ENCODE measurements at regions not wholly inside any gene's neighbourhood (a gene's known extent, or its start where the extent isn't known, plus 50 kb on each side); places are given as distances from the start of the nearest gene placed in this dataset.

DNA sequence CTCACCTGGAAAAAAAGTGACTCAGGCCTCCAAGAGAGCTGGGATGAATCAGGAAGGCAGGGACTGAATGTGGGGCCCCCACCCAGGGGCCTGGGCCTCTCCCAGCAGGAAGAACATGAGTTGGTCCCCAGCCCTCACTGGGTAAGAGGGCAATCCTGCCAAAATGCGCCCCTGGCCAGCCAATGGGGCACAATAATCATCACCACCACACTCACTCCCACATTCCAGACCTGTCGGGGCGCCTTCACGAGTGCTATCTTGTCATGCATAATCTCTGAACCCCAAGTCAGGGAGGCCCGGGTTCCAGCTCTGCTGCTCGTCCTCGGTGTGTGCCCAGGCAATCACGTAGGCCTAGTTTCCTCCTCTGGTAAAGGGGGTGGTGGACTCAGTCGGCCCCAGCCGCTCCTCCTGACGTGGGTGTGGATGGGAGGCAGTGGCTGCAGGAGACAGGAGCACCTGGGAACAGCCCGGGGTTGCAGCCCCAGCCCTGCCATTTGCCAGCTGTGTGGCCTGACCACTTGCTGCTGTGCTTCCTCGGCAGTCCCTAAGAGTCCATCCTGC lies 115.1 kb downstream of the CYP26B1 start:
- H2BK120ac ChIP-seq (replicated peaks; ENCODE audit: low read depth, low read length): no peak overlapping the region
- no peaks in the 10 kb centered on the region for H3K9me3 ChIP-seq (ENCODE audit: insufficient read depth in 2 of 2, low read depth in 1 of 2, low read length in 1 of 2)
- DNase-seq (ENCODE audit: low read depth in 1 of 2, low spot score in 2 of 2) (peak in 1 of 2 experiments; percentile 40), FAIRE-seq (no peak)
- no peak overlapping the region for H3K4me3 ChIP-seq (ENCODE audit: extremely low read depth in 1 of 4, insufficient read depth in 2 of 4, low read depth in 3 of 4, low read length in 4 of 4)
- H3K79me2 ChIP-seq (ENCODE audit: control insufficient read depth in 1 of 2, insufficient read depth in 2 of 2, low read length in 2 of 2): no peaks in the 10 kb centered on the region
- no peaks in the 10 kb centered on the region for H3K23me2 ChIP-seq (ENCODE audit: low read depth, low read length)
- no peak overlapping the region for H2AK5ac ChIP-seq (ENCODE audit: low read depth, low read length)
- no peak overlapping the region for H2BK15ac ChIP-seq (ENCODE audit: low read length)
- CTCF ChIA-PET (ENCODE audit: partially characterized antibody): interaction anchor here (0.7 to 1.0 kb wide), 2 partner anchors 118 to 119 kb away, joined by 3 read pairs; no protein-coding TSS in a partner anchor
- H4K8ac ChIP-seq (ENCODE audit: extremely low read depth, insufficient read depth, low read length): no peak overlapping the region; the same call in 1 of the 2 replicates
- H3K4me2 ChIP-seq (ENCODE audit: insufficient read depth in 1 of 2, low read depth in 2 of 2, low read length in 2 of 2): no peak overlapping the region
- H3K4me1 ChIP-seq (replicated peaks in 1 of 4; ENCODE audit: control insufficient read depth in 3 of 4, insufficient read depth in 4 of 4, low read length in 3 of 4): peaks cover 0 to 3% (median 0%) of the 10 kb centered on the region in 4 experiments; a peak in 2 of 7 replicates
- no peaks in the 10 kb centered on the region for H3K36me3 ChIP-seq (ENCODE audit: control insufficient read depth in 2 of 4, insufficient read depth in 4 of 4, low read length in 3 of 4)
- POLR2A ChIA-PET (ENCODE audit: partially characterized antibody): interaction anchor here (0.7 kb wide), 1 partner anchor 476 kb away, joined by 3 read pairs; no protein-coding TSS in a partner anchor
- no peaks in the 10 kb centered on the region for H3K79me1 ChIP-seq (ENCODE audit: low read depth, low read length)
- WGBS, 2 experiments (ENCODE audit: extremely low coverage in 1 of 2, insufficient coverage in 1 of 2, insufficient read length in 1 of 2, insufficient replicate concordance in 2 of 2, low coverage in 1 of 2, low lambda C conversion rate in 2 of 2, missing lambda C conversion rate in 1 of 2): 98% methylated on average over 13 of the region's 13 CpGs; no CpG with 5 or more reads in 1 of the 2 experiments
- no peaks in the 10 kb centered on the region for H4K20me1 ChIP-seq (replicated peaks in 1 of 2; ENCODE audit: control insufficient read depth in 1 of 2, insufficient read depth in 2 of 2, low read length in 2 of 2)
- H4K91ac ChIP-seq (replicated peaks; ENCODE audit: insufficient read length, low read length): no peak overlapping the region
- no peak overlapping the region for H3K9ac ChIP-seq (replicated peaks in 1 of 4; ENCODE audit: extremely low read depth in 1 of 4, low read depth in 3 of 4, low read length in 3 of 4)
- H3K27me3 ChIP-seq (replicated peaks in 1 of 4; ENCODE audit: control insufficient read depth in 3 of 4, extremely low read depth in 1 of 4, insufficient read depth in 3 of 4, low read length in 3 of 4): no peaks in the 10 kb centered on the region
- no peak overlapping the region for H3K56ac ChIP-seq (replicated peaks; ENCODE audit: insufficient read length, low read depth, low read length)
- H4K5ac ChIP-seq (ENCODE audit: insufficient read length, low read depth, low read length): no peak overlapping the region
- H3K4ac ChIP-seq (replicated peaks; ENCODE audit: insufficient read length, low read depth, low read length): no peak overlapping the region
- no peak overlapping the region for H3K27ac ChIP-seq (ENCODE audit: low read depth, low read length)
- H2BK5ac ChIP-seq (ENCODE audit: low read depth, low read length): no peak overlapping the region
- no peak overlapping the region for H2BK12ac ChIP-seq (ENCODE audit: low read depth, low read length)
- H3K14ac ChIP-seq (ENCODE audit: insufficient read length): no peak overlapping the region
- no peak overlapping the region for H3K18ac ChIP-seq (ENCODE audit: extremely low read depth, low read length)
- H3K23ac ChIP-seq (ENCODE audit: insufficient read length): no peak overlapping the region
- no peak overlapping the region for H2AFZ ChIP-seq (ENCODE audit: low read length)
- no peak overlapping the region for H2BK20ac ChIP-seq (ENCODE audit: low read length)
